ENCODE measurements at regions not wholly inside any gene's neighbourhood (a gene's known extent, or its start where the extent isn't known, plus 50 kb on each side); places are given as distances from the start of the nearest gene placed in this dataset.

DNA sequence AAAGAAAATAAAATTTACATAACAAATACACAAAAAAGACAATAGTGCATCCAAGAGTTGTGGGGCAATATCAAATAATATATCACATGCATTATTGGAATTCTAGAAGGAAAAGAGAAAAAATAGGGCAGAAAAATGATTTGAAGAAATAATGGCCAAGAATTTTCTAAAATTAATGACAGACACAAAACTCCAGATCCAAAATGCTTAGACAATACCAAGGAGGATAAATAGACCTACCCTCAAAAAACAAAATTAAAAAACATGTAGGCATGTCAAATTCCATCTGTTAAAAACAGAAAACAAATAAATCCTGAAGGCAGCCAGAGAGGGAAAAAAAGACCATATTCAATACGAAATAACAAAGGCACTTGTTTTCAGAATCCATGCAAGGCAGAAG is 191.5 kb upstream of the ZNF536 start (continued):
- TF ChIP-seq, protein P1, sequence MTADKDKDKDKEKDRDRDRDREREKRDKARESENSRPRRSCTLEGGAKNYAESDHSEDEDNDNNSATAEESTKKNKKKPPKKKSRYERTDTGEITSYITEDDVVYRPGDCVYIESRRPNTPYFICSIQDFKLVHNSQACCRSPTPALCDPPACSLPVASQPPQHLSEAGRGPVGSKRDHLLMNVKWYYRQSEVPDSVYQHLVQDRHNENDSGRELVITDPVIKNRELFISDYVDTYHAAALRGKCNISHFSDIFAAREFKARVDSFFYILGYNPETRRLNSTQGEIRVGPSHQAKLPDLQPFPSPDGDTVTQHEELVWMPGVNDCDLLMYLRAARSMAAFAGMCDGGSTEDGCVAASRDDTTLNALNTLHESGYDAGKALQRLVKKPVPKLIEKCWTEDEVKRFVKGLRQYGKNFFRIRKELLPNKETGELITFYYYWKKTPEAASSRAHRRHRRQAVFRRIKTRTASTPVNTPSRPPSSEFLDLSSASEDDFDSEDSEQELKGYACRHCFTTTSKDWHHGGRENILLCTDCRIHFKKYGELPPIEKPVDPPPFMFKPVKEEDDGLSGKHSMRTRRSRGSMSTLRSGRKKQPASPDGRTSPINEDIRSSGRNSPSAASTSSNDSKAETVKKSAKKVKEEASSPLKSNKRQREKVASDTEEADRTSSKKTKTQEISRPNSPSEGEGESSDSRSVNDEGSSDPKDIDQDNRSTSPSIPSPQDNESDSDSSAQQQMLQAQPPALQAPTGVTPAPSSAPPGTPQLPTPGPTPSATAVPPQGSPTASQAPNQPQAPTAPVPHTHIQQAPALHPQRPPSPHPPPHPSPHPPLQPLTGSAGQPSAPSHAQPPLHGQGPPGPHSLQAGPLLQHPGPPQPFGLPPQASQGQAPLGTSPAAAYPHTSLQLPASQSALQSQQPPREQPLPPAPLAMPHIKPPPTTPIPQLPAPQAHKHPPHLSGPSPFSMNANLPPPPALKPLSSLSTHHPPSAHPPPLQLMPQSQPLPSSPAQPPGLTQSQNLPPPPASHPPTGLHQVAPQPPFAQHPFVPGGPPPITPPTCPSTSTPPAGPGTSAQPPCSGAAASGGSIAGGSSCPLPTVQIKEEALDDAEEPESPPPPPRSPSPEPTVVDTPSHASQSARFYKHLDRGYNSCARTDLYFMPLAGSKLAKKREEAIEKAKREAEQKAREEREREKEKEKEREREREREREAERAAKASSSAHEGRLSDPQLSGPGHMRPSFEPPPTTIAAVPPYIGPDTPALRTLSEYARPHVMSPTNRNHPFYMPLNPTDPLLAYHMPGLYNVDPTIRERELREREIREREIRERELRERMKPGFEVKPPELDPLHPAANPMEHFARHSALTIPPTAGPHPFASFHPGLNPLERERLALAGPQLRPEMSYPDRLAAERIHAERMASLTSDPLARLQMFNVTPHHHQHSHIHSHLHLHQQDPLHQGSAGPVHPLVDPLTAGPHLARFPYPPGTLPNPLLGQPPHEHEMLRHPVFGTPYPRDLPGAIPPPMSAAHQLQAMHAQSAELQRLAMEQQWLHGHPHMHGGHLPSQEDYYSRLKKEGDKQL (CRISPR knock-in tag; IDR thresholded peaks at IDR 0.05; ENCODE audit: borderline replicate concordance), result no peak
- TF ChIP-seq ZNF124 (CRISPR knock-in tag; IDR thresholded peaks at IDR 0.05) (no peak), SMARCE1 (IDR thresholded peaks at IDR 0.05) (no peak)

DNA sequence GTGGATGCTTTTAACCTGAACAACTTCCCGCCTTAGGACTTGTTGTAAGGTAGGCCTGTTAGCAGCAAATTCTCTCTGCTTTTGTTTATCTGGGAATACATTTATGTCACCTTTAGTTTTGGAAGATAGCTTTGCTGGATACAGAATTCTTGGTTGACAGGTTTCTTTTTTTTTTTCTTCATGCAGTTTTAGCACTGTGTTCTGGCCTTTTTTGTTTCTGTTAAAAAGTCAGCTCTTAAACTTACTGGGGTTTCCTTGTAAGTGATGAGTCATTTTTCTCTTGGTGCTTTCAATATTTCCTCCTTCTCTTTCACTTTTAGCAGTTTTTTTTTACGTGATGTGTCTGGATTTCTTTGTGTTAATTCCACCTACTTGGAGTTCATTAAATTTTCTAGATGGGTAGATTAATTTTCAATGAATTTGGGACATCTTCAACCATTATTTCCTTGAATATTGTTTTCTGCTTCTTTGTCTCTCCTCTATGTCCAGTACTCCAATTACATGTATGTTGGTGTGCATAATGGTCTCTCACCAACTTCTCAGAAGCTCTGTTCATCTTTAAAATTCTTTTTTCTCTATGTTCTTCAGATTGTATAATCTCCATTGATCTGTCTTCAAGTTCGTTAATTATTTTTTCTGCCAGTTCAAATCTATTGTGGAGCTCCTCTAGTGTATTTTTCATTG is 188.2 kb upstream of the ZNF536 start:
- no TSS peak for BruUV-seq (replicated peaks)
- H3K36me3 ChIP-seq (ENCODE audit: control insufficient read depth, insufficient read depth, low read length), result no peaks in the 10 kb centered on the region
- H2AFZ ChIP-seq (ENCODE audit: low read depth, low read length), result no peak overlapping the region
- no peaks in the 10 kb centered on the region for H4K20me1 ChIP-seq (replicated peaks; ENCODE audit: control insufficient read depth, insufficient read depth, low read length)
- H3K4me2 ChIP-seq (ENCODE audit: insufficient read depth, low read length), result no peak overlapping the region
- H3K9me3 ChIP-seq (replicated peaks; ENCODE audit: control insufficient read depth, insufficient read depth, low read depth, low read length), result no peaks in the 10 kb centered on the region
- H3K27me3 ChIP-seq (ENCODE audit: control insufficient read depth in 2 of 2, insufficient read depth in 2 of 2, low read length in 2 of 2), result no peaks in the 10 kb centered on the region
- ChIA-PET POLR2A (interaction anchor here (0.7 kb wide), 1 partner anchor 10 kb away, joined by 5 read pairs; no protein-coding TSS in a partner anchor), CTCF (ENCODE audit: low intra/inter-chr PET ratio) (no interaction called here)
- H3K27ac ChIP-seq (ENCODE audit: extremely low read depth, low read depth, low read length), result no peak overlapping the region
- ATAC-seq, result no peak
- no peaks in the 10 kb centered on the region for H3K9me1 ChIP-seq (ENCODE audit: control insufficient read depth, insufficient read depth, low read length)
- in situ Hi-C loops (cut with MboI), result no loop called here
- H3K4me1 ChIP-seq (replicated peaks in 1 of 2; ENCODE audit: control insufficient read depth in 2 of 2, insufficient read depth in 2 of 2, low read length in 2 of 2), result no peaks in the 10 kb centered on the region
- intact Hi-C loops (cut with micrococcal nuclease), result no loop called here
- H3K9ac ChIP-seq (ENCODE audit: insufficient read depth in 1 of 2, low read depth in 2 of 2, low read length in 2 of 2), result no peak overlapping the region
- DNase-seq (ENCODE audit: extremely low read depth in 1 of 4, low spot score in 3 of 4), result no peak
- no peaks in the 10 kb centered on the region for H3K79me2 ChIP-seq (ENCODE audit: control insufficient read depth, insufficient read depth, low read length)
- no peak overlapping the region for H3K4me3 ChIP-seq
- FAIRE-seq, result no peak
- whole genome bisulfite sequencing (ENCODE audit: insufficient coverage, low coverage, missing lambda C conversion rate), result 3% methylated on average over 3 of the region's 3 CpGs
- TF ChIP-seq DMBX1 (CRISPR knock-in tag; IDR thresholded peaks at IDR 0.05; ENCODE audit: borderline replicate concordance) (no peak), NFE2L1 (tag; IDR thresholded peaks at IDR 0.05; ENCODE audit: borderline replicate concordance, low read depth) (no peak), ZEB2 (IDR thresholded peaks at IDR 0.05) (no peak)
- TF ChIP-seq, protein P2, sequence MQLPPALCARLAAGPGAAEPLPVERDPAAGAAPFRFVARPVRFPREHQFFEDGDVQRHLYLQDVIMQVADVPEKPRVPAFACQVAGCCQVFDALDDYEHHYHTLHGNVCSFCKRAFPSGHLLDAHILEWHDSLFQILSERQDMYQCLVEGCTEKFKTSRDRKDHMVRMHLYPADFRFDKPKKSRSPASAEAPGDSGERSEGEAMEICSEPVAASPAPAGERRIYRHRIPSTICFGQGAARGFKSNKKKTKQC (CRISPR knock-in tag; IDR thresholded peaks at IDR 0.05), result no peak
- TF ChIP-seq, protein P3, sequence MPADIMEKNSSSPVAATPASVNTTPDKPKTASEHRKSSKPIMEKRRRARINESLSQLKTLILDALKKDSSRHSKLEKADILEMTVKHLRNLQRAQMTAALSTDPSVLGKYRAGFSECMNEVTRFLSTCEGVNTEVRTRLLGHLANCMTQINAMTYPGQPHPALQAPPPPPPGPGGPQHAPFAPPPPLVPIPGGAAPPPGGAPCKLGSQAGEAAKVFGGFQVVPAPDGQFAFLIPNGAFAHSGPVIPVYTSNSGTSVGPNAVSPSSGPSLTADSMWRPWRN (IDR thresholded peaks at IDR 0.05; ENCODE audit: low read depth), result no peak

All from K562 (cell line).